ENCODE measurements at regions not wholly inside any gene's neighbourhood (a gene's known extent, or its start where the extent isn't known, plus 50 kb on each side); places are given as distances from the start of the nearest gene placed in this dataset.
A peak's percentile ranks its signal among the peaks of the same experiment; 100 is the strongest.

DNA sequence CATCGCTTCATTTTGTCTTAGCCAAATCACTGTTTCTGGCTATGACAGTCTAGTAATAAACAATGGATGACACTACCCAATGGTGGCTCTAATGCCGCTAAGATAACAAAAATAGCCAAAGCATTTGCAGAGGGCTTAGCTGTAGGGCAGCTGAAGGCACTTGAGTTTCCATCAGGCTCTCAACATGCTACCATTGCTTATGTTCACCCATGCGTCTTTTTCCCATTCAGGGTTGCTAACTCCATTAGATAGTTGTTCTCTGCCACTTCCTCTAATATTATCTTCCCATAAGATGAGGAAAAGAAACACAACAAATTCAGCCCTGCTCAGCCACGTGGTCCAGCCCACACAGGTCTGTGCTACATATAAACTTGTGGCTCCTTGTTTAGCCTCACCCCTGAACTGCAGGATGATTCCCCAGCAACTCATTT is 159.6 kb downstream of the TOMM20 start:
- in situ Hi-C loops (cut with MboI), result no loop called here
- Histone ChIP-seq H3K79me2 (ENCODE audit: control insufficient read depth, insufficient read depth, low read length) (no peaks in the 10 kb centered on the region), H3K9me3 (replicated peaks; ENCODE audit: control insufficient read depth, insufficient read depth, low read depth, low read length) (no peaks in the 10 kb centered on the region; the same call in 1 of the 2 replicates), H3K27me3 (ENCODE audit: control insufficient read depth in 2 of 2, insufficient read depth in 2 of 2, low read length in 2 of 2) (no peaks in the 10 kb centered on the region), H3K4me1 (replicated peaks in 1 of 2; ENCODE audit: control insufficient read depth in 2 of 2, insufficient read depth in 2 of 2, low read length in 2 of 2) (peaks cover 19 to 59% of the 10 kb centered on the region in 2 experiments), H4K20me1 (replicated peaks; ENCODE audit: control insufficient read depth, insufficient read depth, low read length) (no peaks in the 10 kb centered on the region), H3K4me2 (ENCODE audit: insufficient read depth, low read length) (no peak overlapping the region), H3K9ac (ENCODE audit: insufficient read depth in 1 of 2, low read depth in 2 of 2, low read length in 2 of 2) (no peak overlapping the region), H3K27ac (ENCODE audit: extremely low read depth, low read depth, low read length) (no peak overlapping the region), H3K36me3 (ENCODE audit: control insufficient read depth, insufficient read depth, low read length) (no peaks in the 10 kb centered on the region), H3K4me3 (no peak overlapping the region), H2AFZ (ENCODE audit: low read depth, low read length) (peak overlapping the region; percentile 83), H3K9me1 (ENCODE audit: control insufficient read depth, insufficient read depth, low read length) (no peaks in the 10 kb centered on the region)
- POLR2A ChIA-PET, result no interaction called here
- 42% methylated on average over 4 of the region's 4 CpGs for WGBS (ENCODE audit: insufficient coverage, low coverage, missing lambda C conversion rate)
- CTCF ChIA-PET (ENCODE audit: low intra/inter-chr PET ratio), result no interaction called here
- no TSS peak for BruUV-seq (replicated peaks)
- FAIRE-seq (no peak), DNase-seq (ENCODE audit: extremely low read depth in 1 of 4, low spot score in 3 of 4) (no peak), ATAC-seq (no peak)
- intact Hi-C loops (cut with micrococcal nuclease), result no loop called here
- peak; percentile 55; the same call in 1 of the 2 replicates for TF ChIP-seq FOXK1 (CRISPR knock-in tag; IDR thresholded peaks at IDR 0.05; ENCODE audit: borderline replicate concordance)
- TF ChIP-seq ZNF589 (CRISPR knock-in tag; IDR thresholded peaks at IDR 0.05; ENCODE audit: low read depth), result no peak
- 0 out of 2 replicates have a peak, but pooled peaks have one; percentile 33 for TF ChIP-seq DMBX1 (CRISPR knock-in tag; IDR thresholded peaks at IDR 0.05; ENCODE audit: borderline replicate concordance)
- TF ChIP-seq ATF3 (IDR thresholded peaks at IDR 0.05), result no peak
- TF ChIP-seq ATF3 (CRISPR knock-in tag; conservative IDR thresholded peaks at IDR 0.05), result no peak
- no peak; a peak in 1 of 3 replicates for TF ChIP-seq CBX3 (IDR thresholded peaks at IDR 0.05; ENCODE audit: borderline replicate concordance in 1 of 2, low read length in 2 of 2)
- no peak for TF ChIP-seq RUNX1 (IDR thresholded peaks at IDR 0.05; ENCODE audit: low read depth)
- no peak for TF ChIP-seq SIX5 (IDR thresholded peaks at IDR 0.05; ENCODE audit: borderline replicate concordance in 1 of 2, insufficient read depth in 1 of 2, low read depth in 1 of 2, low read length in 2 of 2)
- no peak for TF ChIP-seq NCOR1 (IDR thresholded peaks at IDR 0.05)
- TF ChIP-seq, protein P1, sequence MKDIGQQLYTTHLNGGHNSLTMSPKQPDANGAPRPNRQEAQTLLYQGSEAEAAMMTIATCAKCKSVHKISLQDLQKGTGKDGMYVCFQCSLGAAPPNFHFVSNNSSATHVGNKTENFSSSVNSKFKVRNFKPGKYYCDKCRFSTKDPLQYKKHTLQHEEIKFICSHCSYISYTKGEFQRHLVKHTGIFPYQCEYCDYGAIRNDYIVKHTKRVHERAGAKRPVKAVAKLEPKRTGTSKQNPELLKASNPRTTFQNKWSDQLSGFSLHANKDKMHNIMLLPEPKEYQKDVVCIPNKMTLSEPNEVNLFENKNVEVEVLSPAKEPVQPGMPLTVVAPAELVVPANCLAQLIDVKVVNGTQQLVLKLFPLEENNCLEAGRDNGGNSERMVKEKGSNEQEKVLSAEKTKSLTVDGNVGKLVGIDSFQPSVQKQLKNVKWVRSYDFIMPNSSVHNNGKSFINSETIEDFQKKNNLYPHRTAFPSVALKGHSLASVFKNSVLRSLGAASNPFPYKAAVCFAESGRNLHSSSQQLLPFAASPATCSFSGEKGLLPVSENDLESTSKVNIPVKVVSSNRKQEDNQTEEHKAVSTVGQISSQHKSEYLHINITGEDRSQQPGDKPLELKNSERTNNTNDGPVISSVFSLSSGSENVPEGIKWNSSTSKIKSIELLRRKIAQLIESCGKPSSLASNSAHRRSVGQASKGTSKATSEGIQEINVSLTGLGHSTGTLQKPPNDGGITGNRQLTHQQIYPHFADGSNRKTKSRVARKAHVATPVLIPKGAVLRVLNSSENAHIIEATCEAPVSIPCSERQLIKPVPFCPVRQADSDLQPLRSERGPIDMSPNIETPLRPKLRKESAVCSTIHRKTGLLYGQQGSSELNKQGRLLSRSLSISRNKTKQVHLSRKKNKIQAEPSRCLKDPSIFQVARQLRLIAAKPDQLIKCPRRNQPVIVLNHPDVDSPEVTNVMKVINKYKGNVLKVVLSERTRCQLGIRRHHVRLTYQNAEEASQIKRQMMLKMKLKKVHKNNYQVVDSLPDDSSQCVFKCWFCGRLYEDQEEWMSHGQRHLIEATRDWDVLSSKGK (CRISPR knock-in tag; IDR thresholded peaks at IDR 0.05), result no peak
- no peak for TF ChIP-seq HDAC2 (IDR thresholded peaks at IDR 0.05)
- TF ChIP-seq BDP1 (IDR thresholded peaks at IDR 0.05; ENCODE audit: insufficient read depth, insufficient read length), result no peak
- TF ChIP-seq, protein P2, sequence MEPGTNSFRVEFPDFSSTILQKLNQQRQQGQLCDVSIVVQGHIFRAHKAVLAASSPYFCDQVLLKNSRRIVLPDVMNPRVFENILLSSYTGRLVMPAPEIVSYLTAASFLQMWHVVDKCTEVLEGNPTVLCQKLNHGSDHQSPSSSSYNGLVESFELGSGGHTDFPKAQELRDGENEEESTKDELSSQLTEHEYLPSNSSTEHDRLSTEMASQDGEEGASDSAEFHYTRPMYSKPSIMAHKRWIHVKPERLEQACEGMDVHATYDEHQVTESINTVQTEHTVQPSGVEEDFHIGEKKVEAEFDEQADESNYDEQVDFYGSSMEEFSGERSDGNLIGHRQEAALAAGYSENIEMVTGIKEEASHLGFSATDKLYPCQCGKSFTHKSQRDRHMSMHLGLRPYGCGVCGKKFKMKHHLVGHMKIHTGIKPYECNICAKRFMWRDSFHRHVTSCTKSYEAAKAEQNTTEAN (CRISPR knock-in tag; IDR thresholded peaks at IDR 0.05), result no peak
- no peak for TF ChIP-seq PHF20 (IDR thresholded peaks at IDR 0.05; ENCODE audit: partially characterized antibody)
- TF ChIP-seq, protein P3, sequence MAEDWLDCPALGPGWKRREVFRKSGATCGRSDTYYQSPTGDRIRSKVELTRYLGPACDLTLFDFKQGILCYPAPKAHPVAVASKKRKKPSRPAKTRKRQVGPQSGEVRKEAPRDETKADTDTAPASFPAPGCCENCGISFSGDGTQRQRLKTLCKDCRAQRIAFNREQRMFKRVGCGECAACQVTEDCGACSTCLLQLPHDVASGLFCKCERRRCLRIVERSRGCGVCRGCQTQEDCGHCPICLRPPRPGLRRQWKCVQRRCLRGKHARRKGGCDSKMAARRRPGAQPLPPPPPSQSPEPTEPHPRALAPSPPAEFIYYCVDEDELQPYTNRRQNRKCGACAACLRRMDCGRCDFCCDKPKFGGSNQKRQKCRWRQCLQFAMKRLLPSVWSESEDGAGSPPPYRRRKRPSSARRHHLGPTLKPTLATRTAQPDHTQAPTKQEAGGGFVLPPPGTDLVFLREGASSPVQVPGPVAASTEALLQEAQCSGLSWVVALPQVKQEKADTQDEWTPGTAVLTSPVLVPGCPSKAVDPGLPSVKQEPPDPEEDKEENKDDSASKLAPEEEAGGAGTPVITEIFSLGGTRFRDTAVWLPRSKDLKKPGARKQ (CRISPR knock-in tag; IDR thresholded peaks at IDR 0.05), result no peak
- 0 out of 2 replicates have a peak, but pooled peaks have one; percentile 59 for TF ChIP-seq MECOM (CRISPR knock-in tag; IDR thresholded peaks at IDR 0.05)

Data from K562 (cell line).